Uterus (tissue), 3 donors: ENCODE measurements at regions not wholly inside any gene's neighbourhood (a gene's known extent, or its start where the extent isn't known, plus 50 kb on each side); places are given as distances from the start of the nearest gene placed in this dataset.

Source experiments
- DNase-seq, 2 donors: peaks; one replicate each; pipeline ENCODE4 v3.0.0-alpha.2; 2019 to 2020
- H3K27ac ChIP-seq, 2 donors: fragments of 200-600 bp; sonication (generic); 1 replicate in 1 of 2; 2 replicates in 1 of 2; pipeline ENCODE4 v1.5.1; 2016 to 2018
- H3K27me3 ChIP-seq, 2 donors: fragments of 200-600 bp; sonication (generic); one replicate each; pipeline ENCODE4 v1.5.1; 2018 to 2019; ENCODE audit warnings: control low read depth in 1 of 2
- H3K36me3 ChIP-seq, 2 donors: fragments of 200-600 bp; sonication (generic); one replicate each; pipeline ENCODE4 v1.5.1; 2019; ENCODE audit warnings: control low read depth in 1 of 2
- H3K4me1 ChIP-seq, 2 donors: fragments of 200-600 bp; sonication (generic); one replicate each; pipeline ENCODE4 v1.5.1; 2018 to 2019; ENCODE audit warnings: control low read depth in 1 of 2
- H3K4me3 ChIP-seq, 2 donors: fragments of 200-600 bp; sonication (generic); 1 replicate in 1 of 2; 2 replicates in 1 of 2; pipeline ENCODE4 v1.5.1; 2018 to 2019; ENCODE audit warnings: mild to moderate bottlenecking in 1 of 2
- H3K9me3 ChIP-seq, 2 donors: fragments of 200-600 bp; sonication (generic); one replicate each; pipeline ENCODE4 v1.5.1; 2019; ENCODE audit warnings: control low read depth in 1 of 2
- POLR2A ChIP-seq, 2 donors: fragments of 450-650 bp; IDR thresholded peaks; one replicate each; pipeline ENCODE4 v1.6.1; 2016; ENCODE audit warnings: antibody characterized with exemption in 2 of 2, mild to moderate bottlenecking in 1 of 2, moderate library complexity in 1 of 2
- intact Hi-C: fragments of 100-400 bp; cut with DNase I; formaldehyde crosslinking; loops from one replicate; pipeline ENCODE4 v1.15.1; 2023; ENCODE audit warnings: low total_unique reads
- TF ChIP-seq, protein P1 (sequence below), 4 experiments: fragments of 200-600 bp in 2 of 4; fragments of 450-650 bp in 2 of 4; sonication (generic) in 2 of 4; IDR thresholded peaks; one replicate each; pipeline ENCODE4 v1.5.1; 2016 to 2019; ENCODE audit warnings: antibody characterized with exemption in 4 of 4, mild to moderate bottlenecking in 2 of 4, moderate library complexity in 1 of 4
- donor health status: DM: yes; HTN: yes; CAD: no.

DNA sequence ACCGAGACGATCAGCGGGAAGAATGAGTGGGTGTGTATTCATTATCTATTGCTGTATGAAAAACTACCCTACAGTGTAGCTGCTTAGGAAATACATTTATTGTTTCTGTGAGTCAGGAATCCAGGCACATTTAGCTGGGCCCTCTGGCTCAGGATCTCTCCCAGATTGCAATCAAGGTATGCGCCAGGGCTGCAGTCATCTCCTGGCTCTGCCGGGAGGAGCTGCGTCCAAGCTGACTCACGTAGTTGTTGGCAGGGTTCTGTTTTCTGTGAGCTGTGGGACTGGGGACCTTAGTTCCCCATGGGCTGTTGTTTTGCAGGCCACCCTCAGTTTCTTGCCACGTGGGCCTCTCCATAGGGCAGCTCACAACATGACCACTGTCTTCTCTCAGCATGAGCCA is 68.2 kb upstream of the FUCA2 start:
- TF ChIP-seq, protein P1, sequence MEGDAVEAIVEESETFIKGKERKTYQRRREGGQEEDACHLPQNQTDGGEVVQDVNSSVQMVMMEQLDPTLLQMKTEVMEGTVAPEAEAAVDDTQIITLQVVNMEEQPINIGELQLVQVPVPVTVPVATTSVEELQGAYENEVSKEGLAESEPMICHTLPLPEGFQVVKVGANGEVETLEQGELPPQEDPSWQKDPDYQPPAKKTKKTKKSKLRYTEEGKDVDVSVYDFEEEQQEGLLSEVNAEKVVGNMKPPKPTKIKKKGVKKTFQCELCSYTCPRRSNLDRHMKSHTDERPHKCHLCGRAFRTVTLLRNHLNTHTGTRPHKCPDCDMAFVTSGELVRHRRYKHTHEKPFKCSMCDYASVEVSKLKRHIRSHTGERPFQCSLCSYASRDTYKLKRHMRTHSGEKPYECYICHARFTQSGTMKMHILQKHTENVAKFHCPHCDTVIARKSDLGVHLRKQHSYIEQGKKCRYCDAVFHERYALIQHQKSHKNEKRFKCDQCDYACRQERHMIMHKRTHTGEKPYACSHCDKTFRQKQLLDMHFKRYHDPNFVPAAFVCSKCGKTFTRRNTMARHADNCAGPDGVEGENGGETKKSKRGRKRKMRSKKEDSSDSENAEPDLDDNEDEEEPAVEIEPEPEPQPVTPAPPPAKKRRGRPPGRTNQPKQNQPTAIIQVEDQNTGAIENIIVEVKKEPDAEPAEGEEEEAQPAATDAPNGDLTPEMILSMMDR (IDR thresholded peaks at IDR 0.05), result no peak
- no peak for TF ChIP-seq POLR2A (IDR thresholded peaks at IDR 0.05)
- Histone ChIP-seq H3K27me3 (no peaks in the 10 kb centered on the region), H3K9me3 (no peaks in the 10 kb centered on the region), H3K4me3 (no peak overlapping the region), H3K4me1 (no peaks in the 10 kb centered on the region), H3K36me3 (no peaks in the 10 kb centered on the region), H3K27ac (no peak overlapping the region)
- intact Hi-C loops, result no loop called here
- peak; percentile 36 to 52 for DNase-seq

DNA sequence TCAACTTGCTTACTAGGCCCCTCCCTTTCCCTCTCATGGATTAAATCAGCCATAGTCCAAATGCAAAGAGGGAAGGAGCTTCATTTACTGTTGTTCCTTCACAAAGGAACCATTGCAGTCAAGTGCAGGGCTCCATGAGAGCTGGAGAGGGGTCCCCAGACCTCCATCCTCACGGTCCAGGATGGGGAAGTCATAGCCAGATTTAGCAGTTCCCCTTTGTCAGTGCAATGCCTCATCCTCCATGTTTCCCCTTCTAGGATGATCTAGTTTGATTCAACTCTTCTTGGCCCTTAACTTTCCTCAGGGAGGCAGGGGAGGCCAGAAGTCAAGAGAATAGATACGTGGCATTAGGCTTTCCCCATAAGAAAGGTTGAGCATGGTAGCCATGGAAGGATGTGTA is 66.5 kb upstream of the FUCA2 start:
- no peaks in the 10 kb centered on the region for H3K27me3 ChIP-seq
- no peak overlapping the region for H3K27ac ChIP-seq
- H3K4me1 ChIP-seq, result no peaks in the 10 kb centered on the region
- intact Hi-C loops, result no loop called here
- TF ChIP-seq POLR2A (IDR thresholded peaks at IDR 0.05), result no peak
- TF ChIP-seq, protein P1 (IDR thresholded peaks at IDR 0.05), result no peak
- no peak overlapping the region for H3K4me3 ChIP-seq
- H3K36me3 ChIP-seq, result no peaks in the 10 kb centered on the region
- no peak for DNase-seq
- H3K9me3 ChIP-seq, result no peaks in the 10 kb centered on the region

DNA sequence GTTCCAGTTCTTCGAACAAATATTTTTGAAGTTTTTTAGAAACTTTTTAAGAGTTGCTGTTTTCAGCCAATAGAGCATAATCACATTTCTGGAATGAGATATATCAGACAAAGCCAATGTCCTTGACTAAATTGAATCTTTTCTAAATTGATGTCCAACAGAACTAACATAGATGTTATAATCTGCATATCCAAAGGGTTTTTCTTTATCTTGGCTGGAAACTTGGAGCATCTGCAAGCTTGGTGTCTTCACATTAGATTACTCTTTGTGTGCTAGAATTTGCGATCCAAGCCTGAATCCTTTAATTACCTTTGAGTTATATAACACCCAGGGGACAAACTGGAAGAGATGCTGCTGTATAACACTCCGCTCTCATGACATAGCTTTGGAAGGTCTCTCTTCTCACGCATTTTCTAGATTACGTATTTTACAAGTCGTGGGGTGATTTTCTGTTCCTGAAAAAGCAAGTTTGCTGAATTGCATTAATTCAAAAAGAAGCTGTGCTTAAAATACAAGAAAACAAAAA is 64.4 kb upstream of the FUCA2 start:
- DNase-seq, result no peak
- H3K27ac ChIP-seq, result peak overlapping the region in 1 of 2 donors; percentile 68
- H3K36me3 ChIP-seq, result no peaks in the 10 kb centered on the region
- H3K4me1 ChIP-seq, result no peaks in the 10 kb centered on the region
- intact Hi-C loops, result loop anchor here (2.0 kb wide), 1 partner anchor 437 kb away; no protein-coding TSS in a partner anchor
- H3K27me3 ChIP-seq, result no peaks in the 10 kb centered on the region
- no peak for TF ChIP-seq POLR2A (IDR thresholded peaks at IDR 0.05)
- TF ChIP-seq, protein P1 (IDR thresholded peaks at IDR 0.05), result no peak
- no peaks in the 10 kb centered on the region for H3K9me3 ChIP-seq
- no peak overlapping the region for H3K4me3 ChIP-seq

DNA sequence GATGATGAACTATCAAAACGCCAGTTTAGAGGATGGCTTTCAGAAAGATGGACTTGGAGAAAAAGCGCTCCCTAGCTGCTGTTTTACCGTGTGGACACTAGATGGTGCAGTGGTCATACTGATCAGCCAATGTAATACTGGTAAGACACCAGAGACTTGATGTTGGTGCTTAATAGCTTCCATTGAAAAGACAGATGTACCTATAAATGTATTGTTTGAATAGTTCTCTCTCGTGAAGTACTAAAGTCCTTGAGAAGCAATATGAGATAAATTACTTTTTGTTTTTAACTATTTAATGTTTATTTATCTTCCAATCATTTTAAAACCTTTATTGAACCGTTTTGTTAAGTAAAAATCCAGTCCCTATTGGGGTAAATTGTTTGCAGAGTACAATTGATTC is 63.9 kb upstream of the FUCA2 start:
- no peaks in the 10 kb centered on the region for H3K4me1 ChIP-seq
- H3K9me3 ChIP-seq, result no peaks in the 10 kb centered on the region
- no peaks in the 10 kb centered on the region for H3K36me3 ChIP-seq
- intact Hi-C loops, result loop anchor here (2.0 kb wide), 1 partner anchor 437 kb away; no protein-coding TSS in a partner anchor
- DNase-seq, result peak; percentile 38 to 56
- H3K4me3 ChIP-seq, result no peak overlapping the region
- H3K27ac ChIP-seq, result no peak overlapping the region
- TF ChIP-seq, protein P1 (IDR thresholded peaks at IDR 0.05), result peak; percentile 83 to 93 (median 90)
- TF ChIP-seq POLR2A (IDR thresholded peaks at IDR 0.05), result no peak
- no peaks in the 10 kb centered on the region for H3K27me3 ChIP-seq

DNA sequence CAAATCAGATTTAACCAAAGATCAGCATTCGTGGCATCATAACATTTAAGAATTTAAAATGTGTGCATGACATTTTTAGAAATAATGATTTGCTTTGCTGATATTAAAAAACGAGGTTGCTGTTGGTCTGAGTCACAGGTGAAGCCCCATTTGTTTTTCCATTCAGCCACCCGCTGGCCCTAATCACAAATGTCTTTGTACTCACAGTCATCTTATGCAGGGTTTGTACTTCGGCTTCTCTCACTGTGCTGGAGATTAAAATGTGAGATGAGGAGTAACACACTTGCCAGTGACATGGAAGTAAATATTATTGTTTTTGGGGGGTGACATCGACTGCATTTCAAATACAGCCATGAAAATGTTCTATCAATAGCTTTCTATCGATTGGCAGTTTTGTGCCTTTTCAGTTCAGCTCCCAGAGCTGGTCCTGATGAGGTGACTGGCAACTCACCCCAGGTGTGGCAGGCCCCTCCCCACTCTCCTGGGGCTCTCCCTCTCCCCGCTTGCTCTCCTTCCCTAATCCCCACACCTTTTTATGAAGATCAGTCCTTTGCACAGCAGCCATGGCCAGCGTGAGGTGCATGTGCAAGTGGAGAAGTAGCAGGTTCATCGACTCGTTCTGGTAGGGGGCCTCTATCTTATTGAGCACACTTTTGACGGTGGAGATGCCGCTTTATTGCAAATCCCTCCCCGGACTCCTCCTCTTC is 58.8 kb upstream of the FUCA2 start:
- intact Hi-C loops, result no loop called here

More for the DNA sequence above, 58.8 kb upstream of the FUCA2 start:
- Histone ChIP-seq H3K4me1 (no peaks in the 10 kb centered on the region), H3K9me3 (no peaks in the 10 kb centered on the region), H3K4me3 (no peak overlapping the region), H3K27me3 (no peaks in the 10 kb centered on the region), H3K27ac (no peak overlapping the region), H3K36me3 (no peaks in the 10 kb centered on the region)
- DNase-seq, result no peak
- TF ChIP-seq, protein P1 (IDR thresholded peaks at IDR 0.05), result no peak
- no peak for TF ChIP-seq POLR2A (IDR thresholded peaks at IDR 0.05)
